ENCODE measurements at regions not wholly inside any gene's neighbourhood (a gene's known extent, or its start where the extent isn't known, plus 50 kb on each side); places are given as distances from the start of the nearest gene placed in this dataset.

- SMC1A ChIA-PET (ENCODE audit: uncharacterized antibody, unreplicated experiment): interaction anchor here (0.7 to 1.8 kb wide), 4 partner anchors 9 to 263 kb away, joined by 3 to 7 read pairs (median 3); no protein-coding TSS in a partner anchor
- H3K9me3 ChIP-seq (replicated peaks; ENCODE audit: control insufficient read depth, insufficient read depth, low read length): no peaks in the 10 kb centered on the region
- WGBS (ENCODE audit: insufficient coverage, insufficient replicate concordance, low lambda C conversion rate, missing lambda C conversion rate): 50% methylated on average over 4 of the region's 4 CpGs
- no peak overlapping the region for H2AFZ ChIP-seq (ENCODE audit: control insufficient read depth, low read depth, low read length)
- H4K20me1 ChIP-seq (ENCODE audit: control insufficient read depth, insufficient read depth): no peaks in the 10 kb centered on the region
- ATAC-seq (no peak), FAIRE-seq (no peak), DNase-seq (ENCODE audit: low read depth, low spot score) (no peak)
- H3K36me3 ChIP-seq (ENCODE audit: control insufficient read depth in 2 of 2, insufficient read depth in 2 of 2, low read length in 1 of 2): no peaks in the 10 kb centered on the region
- CTCF ChIA-PET: interaction anchor here (0.9 to 1.7 kb wide), 3 partner anchors 12 to 78 kb away, joined by 3 to 5 read pairs (median 4); no protein-coding TSS in a partner anchor
- H3K27ac ChIP-seq (ENCODE audit: control insufficient read depth, insufficient read depth): no peak overlapping the region
- no TSS peak for BruUV-seq (replicated peaks)
- no peaks in the 10 kb centered on the region for H3K79me2 ChIP-seq (ENCODE audit: control insufficient read depth, insufficient read depth, low read length)
- TF ChIP-seq EGR1 (IDR thresholded peaks at IDR 0.05; ENCODE audit: borderline replicate concordance in 1 of 2, low read depth in 2 of 2, low read length in 2 of 2) (no peak), ZBTB33 (IDR thresholded peaks at IDR 0.05) (no peak), USF2 (IDR thresholded peaks at IDR 0.05; ENCODE audit: borderline replicate concordance, low read depth, low read length) (no peak), PAX8 (IDR thresholded peaks at IDR 0.05) (no peak), ZNF622 (IDR thresholded peaks at IDR 0.05) (no peak)
- RAD21 ChIA-PET (ENCODE audit: unreplicated experiment): interaction anchor here (0.5 to 1.0 kb wide), 2 partner anchors 9 to 731 kb away, joined by 3 read pairs; no protein-coding TSS in a partner anchor
- POLR2A ChIA-PET: interaction anchor here (0.6 kb wide), 1 partner anchor 230 kb away, joined by 3 read pairs; no protein-coding TSS in a partner anchor
- intact Hi-C loops (cut with micrococcal nuclease; ENCODE audit: unreplicated experiment) (no loop called here), in situ Hi-C loops (cut with MboI) (no loop called here)
- H3K27me3 ChIP-seq (replicated peaks in 1 of 2; ENCODE audit: control insufficient read depth in 2 of 2, insufficient read depth in 2 of 2, low read length in 1 of 2): no peaks in the 10 kb centered on the region
- no peak overlapping the region for H3K4me3 ChIP-seq
- H3K9ac ChIP-seq (ENCODE audit: control insufficient read depth, insufficient read depth, low read length): no peak overlapping the region
- no peaks in the 10 kb centered on the region for H3K4me1 ChIP-seq (ENCODE audit: control insufficient read depth, insufficient read depth, low read length)
- no peak overlapping the region for H3K4me2 ChIP-seq (ENCODE audit: control insufficient read depth, insufficient read depth)
These were observed 126.2 kb upstream of the DTNA start for GRCh38 chr18:34583895-34584294.

Measured in GM12878 (cell line).